ENCODE measurements at regions not wholly inside any gene's neighbourhood (a gene's known extent, or its start where the extent isn't known, plus 50 kb on each side); places are given as distances from the start of the nearest gene placed in this dataset.

DNA sequence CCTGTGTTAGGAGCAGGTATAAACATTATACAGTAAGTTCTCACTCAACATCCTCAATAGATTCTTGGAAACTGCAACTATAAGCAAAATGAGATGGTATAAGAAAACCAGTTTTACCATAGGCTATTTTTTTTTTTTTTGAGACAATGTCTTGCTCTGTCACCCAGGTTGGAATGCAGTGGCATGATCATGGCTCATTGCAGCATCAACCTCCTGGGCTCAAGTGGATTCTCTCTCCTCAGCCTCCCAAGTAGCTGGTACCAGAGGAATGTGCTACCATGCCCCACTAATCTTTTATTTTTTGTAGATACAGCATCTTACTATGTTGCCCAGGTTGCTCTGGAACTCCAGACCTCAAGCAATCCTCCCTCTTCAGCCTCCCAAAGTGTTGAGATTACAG is 50.1 kb upstream of the ADRB2 start:
- H3K79me1 ChIP-seq (ENCODE audit: low read length): no peaks in the 10 kb centered on the region
- no peak overlapping the region for H3K27ac ChIP-seq (ENCODE audit: low read depth, low read length)
- H2BK120ac ChIP-seq (ENCODE audit: low read depth, low read length): no peak overlapping the region
- H3K23ac ChIP-seq (ENCODE audit: low read length): no peak overlapping the region
- peaks cover 2% of the 10 kb centered on the region for H3K4me1 ChIP-seq (ENCODE audit: control insufficient read depth, low read depth, low read length)
- H3K9ac ChIP-seq (ENCODE audit: low read length): no peak overlapping the region
- H2BK15ac ChIP-seq (replicated peaks; ENCODE audit: low read depth): no peak overlapping the region
- no peak overlapping the region for H2AK5ac ChIP-seq (ENCODE audit: low read length)
- no peak for DNase-seq
- H3K56ac ChIP-seq (ENCODE audit: low read length): no peak overlapping the region
- H4K8ac ChIP-seq (ENCODE audit: low read depth, low read length): no peak overlapping the region
- no peak overlapping the region for H3K18ac ChIP-seq (ENCODE audit: low read length)
- H4K5ac ChIP-seq (ENCODE audit: low read length): no peak overlapping the region
- no peak overlapping the region for H3K4me3 ChIP-seq (ENCODE audit: low read length)
- no peaks in the 10 kb centered on the region for H3K27me3 ChIP-seq (ENCODE audit: insufficient read depth, low read length, poor library complexity)
- H3K4ac ChIP-seq (ENCODE audit: low read depth, low read length): no peak overlapping the region
- no peak overlapping the region for H3K4me2 ChIP-seq (ENCODE audit: low read length)
- no peaks in the 10 kb centered on the region for H3K36me3 ChIP-seq (ENCODE audit: control insufficient read depth, insufficient read depth, low read length)
- H3K79me2 ChIP-seq (ENCODE audit: control insufficient read depth, insufficient read depth, low read length): no peaks in the 10 kb centered on the region
- H2BK5ac ChIP-seq (ENCODE audit: low read length): no peak overlapping the region

Data from mesendoderm (in vitro differentiated cells).